ENCODE measurements at regions not wholly inside any gene's neighbourhood (a gene's known extent, or its start where the extent isn't known, plus 50 kb on each side); places are given as distances from the start of the nearest gene placed in this dataset.
"Not testable (repeated sequence)": the region's sequence is repeated elsewhere in the genome, so short reads cannot be mapped to it uniquely, and the experiment has no call there.

DNA sequence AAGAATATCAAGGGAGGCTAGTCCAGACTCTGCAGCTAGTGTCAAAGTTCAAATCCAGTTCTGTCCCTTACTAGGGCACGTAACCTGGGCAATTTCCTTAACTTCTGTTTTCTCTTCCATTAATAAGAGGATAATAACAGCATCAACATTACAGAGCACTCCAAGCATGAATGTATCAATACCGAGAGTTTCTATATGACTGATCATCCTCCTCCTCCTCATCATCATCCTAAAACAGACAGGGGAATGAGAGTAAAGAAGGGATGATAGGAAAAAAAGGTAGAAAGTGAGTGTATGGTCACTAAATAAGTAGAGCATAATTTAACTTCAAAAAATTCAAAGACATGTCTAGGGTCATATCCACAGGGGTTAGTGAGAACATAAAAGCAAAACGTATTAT, 171.4 kb downstream of the NDUFA12 start:
- H3K9me3 ChIP-seq (ENCODE audit: control insufficient read depth, low read depth, low read length), result no peaks in the 10 kb centered on the region
- H3K27me3 ChIP-seq (ENCODE audit: control insufficient read depth, insufficient read depth, low read length), result no peaks in the 10 kb centered on the region
- H3K4me1 ChIP-seq (ENCODE audit: control insufficient read depth, low read depth, low read length), result peaks cover 9% of the 10 kb centered on the region
- no peak overlapping the region for H3K9ac ChIP-seq (ENCODE audit: low read length)
- H3K27ac ChIP-seq (ENCODE audit: low read length), result no peak overlapping the region
- H3K36me3 ChIP-seq (ENCODE audit: control insufficient read depth, low read depth, low read length), result no peaks in the 10 kb centered on the region
- H3K4me3 ChIP-seq (ENCODE audit: low read length), result no peak overlapping the region

DNA sequence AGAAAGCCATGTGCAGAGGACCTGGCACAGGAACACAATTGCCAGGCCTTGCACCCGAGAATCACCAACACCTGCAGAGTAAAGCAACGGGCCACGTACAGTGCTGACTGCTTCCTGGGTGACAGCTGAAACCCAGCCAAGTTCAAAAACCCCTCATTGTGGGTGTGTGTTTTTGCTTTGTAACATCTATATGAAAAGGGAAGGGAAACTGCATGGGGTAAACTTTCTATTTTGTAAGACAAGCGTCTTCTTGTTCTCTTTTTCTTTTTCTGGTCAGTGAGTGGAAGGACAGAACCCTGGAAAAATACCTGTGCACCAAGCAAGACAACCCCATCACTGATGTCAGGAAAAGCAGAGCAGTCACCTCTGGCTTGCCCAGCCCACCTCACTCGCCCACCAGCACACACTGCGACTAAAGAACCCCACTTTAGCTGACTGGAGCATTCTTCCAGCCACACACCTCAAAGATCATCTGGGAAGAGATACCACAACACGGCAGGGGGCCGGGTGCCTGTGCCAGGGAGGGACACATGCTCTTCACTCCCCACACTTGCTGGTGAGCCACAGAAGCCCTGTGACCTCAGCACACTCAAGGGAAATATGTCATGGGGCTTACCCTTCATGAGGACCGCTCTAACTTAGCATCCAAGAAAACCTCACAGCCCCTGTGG, 172.3 kb downstream of the NDUFA12 start:
- no peak overlapping the region for H3K4me3 ChIP-seq (ENCODE audit: low read length)
- peaks cover 9% of the 10 kb centered on the region for H3K4me1 ChIP-seq (ENCODE audit: control insufficient read depth, low read depth, low read length)
- H3K36me3 ChIP-seq (ENCODE audit: control insufficient read depth, low read depth, low read length), result no peaks in the 10 kb centered on the region
- no peaks in the 10 kb centered on the region for H3K9me3 ChIP-seq (ENCODE audit: control insufficient read depth, low read depth, low read length)
- no peak overlapping the region for H3K27ac ChIP-seq (ENCODE audit: low read length)
- no peak overlapping the region for H3K9ac ChIP-seq (ENCODE audit: low read length)
- H3K27me3 ChIP-seq (ENCODE audit: control insufficient read depth, insufficient read depth, low read length), result no peaks in the 10 kb centered on the region

DNA sequence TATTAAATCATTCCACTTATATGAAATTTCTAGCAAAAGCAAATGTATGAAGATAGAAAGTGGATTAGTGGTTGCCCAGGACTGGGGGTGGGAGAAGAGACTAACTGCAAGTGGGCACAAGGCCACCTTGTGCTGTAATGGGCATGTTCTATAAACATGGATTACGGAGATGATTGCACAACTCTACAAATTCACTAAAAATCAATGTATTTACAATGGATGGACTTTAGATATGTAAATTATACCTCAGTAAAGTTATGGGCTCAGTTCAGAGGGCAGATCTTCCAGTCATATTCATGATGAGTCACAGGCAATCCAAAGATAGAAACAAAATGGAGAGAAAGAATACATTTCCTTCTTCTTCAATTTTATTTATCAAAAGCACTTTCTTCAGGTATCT, 173.9 kb downstream of the NDUFA12 start:
- no peak overlapping the region for H3K9ac ChIP-seq (ENCODE audit: low read length)
- no peak overlapping the region for H3K27ac ChIP-seq (ENCODE audit: low read length)
- no peaks in the 10 kb centered on the region for H3K27me3 ChIP-seq (ENCODE audit: control insufficient read depth, insufficient read depth, low read length)
- H3K4me1 ChIP-seq (ENCODE audit: control insufficient read depth, low read depth, low read length), result peaks cover 9% of the 10 kb centered on the region
- no peaks in the 10 kb centered on the region for H3K36me3 ChIP-seq (ENCODE audit: control insufficient read depth, low read depth, low read length)
- no peaks in the 10 kb centered on the region for H3K9me3 ChIP-seq (ENCODE audit: control insufficient read depth, low read depth, low read length)
- H3K4me3 ChIP-seq (ENCODE audit: low read length), result no peak overlapping the region

DNA sequence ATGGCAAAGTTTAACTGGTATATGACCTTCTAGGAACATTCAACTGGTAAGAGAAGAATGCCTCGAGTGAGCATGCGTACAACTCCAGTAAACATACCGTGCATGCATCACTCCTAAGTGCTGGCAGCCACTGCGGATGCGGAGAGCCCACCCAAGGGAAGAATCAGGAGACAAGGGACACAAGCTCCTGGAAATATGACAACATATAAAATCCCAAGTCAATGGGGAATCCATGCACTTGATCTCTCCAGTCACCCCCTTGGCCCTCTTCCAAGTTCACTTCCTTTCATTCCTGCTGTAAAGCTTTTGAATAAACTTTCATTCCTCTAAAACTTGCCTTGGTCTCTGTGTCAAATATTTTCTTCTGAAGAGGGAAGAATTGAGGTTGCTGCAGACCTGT, 168.7 kb upstream of the TMCC3 start:
- Histone ChIP-seq H3K4me1 (ENCODE audit: control insufficient read depth, low read depth, low read length) (peaks cover 13% of the 10 kb centered on the region), H3K9ac (ENCODE audit: low read length) (no peak overlapping the region), H3K27ac (ENCODE audit: low read length) (no peak overlapping the region), H3K9me3 (ENCODE audit: control insufficient read depth, low read depth, low read length) (peaks cover 3% of the 10 kb centered on the region), H3K4me3 (ENCODE audit: low read length) (no peak overlapping the region), H3K27me3 (ENCODE audit: control insufficient read depth, insufficient read depth, low read length) (peaks cover 6% of the 10 kb centered on the region), H3K36me3 (ENCODE audit: control insufficient read depth, low read depth, low read length) (no peaks in the 10 kb centered on the region)

DNA sequence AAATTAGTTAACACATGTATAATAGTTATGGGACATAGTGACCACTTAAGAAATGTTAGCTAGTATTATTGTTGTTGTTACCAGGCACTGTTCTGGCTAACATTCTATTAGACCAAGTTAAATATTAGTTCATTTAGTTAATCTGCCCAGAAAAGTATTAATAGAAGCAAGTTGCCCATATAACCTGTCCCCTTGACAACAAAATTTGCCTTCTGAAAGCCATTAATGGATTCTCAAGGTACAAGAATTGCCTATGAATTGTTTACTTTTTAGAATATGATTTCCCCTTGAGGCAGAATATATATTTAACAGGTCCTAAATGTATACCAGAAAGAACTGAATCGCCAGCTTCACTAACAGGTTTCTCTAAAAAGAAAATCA, 167.3 kb upstream of the TMCC3 start:
- no peak overlapping the region for H3K4me3 ChIP-seq (ENCODE audit: low read length)
- H3K27ac ChIP-seq (ENCODE audit: low read length), result no peak overlapping the region
- H3K9ac ChIP-seq (ENCODE audit: low read length), result no peak overlapping the region
- H3K36me3 ChIP-seq (ENCODE audit: control insufficient read depth, low read depth, low read length), result no peaks in the 10 kb centered on the region
- peaks cover 14% of the 10 kb centered on the region for H3K9me3 ChIP-seq (ENCODE audit: control insufficient read depth, low read depth, low read length)
- H3K4me1 ChIP-seq (ENCODE audit: control insufficient read depth, low read depth, low read length), result peaks cover 13% of the 10 kb centered on the region
- H3K27me3 ChIP-seq (ENCODE audit: control insufficient read depth, insufficient read depth, low read length), result peaks cover 6% of the 10 kb centered on the region

DNA sequence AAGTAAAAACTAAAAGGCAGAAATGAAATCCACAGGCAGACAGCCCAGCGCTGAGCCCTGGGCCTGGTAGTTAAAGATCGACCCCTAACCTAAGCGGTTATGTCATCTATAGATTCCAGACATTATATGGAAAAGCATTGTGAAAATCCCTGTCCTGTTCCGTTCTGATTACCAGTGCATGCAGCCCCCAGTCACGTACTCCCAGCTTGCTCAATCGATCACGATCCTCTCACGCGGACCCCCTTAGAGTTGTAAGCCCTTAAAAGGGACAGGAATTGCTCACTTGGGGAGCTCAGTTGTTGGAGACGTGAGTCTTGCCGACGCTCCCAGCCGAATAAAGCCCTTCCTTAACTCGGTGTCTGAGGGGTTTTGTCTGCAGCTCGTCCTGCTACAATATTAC, 166.8 kb upstream of the TMCC3 start:
- H3K9ac ChIP-seq (ENCODE audit: low read length); H3K27me3 ChIP-seq (ENCODE audit: control insufficient read depth, insufficient read depth, low read length); H3K27ac ChIP-seq (ENCODE audit: low read length); H3K4me3 ChIP-seq (ENCODE audit: low read length); H3K36me3 ChIP-seq (ENCODE audit: control insufficient read depth, low read depth, low read length): not testable (repeated sequence)
- Histone ChIP-seq H3K9me3 (ENCODE audit: control insufficient read depth, low read depth, low read length) (peaks cover 17% of the 10 kb centered on the region), H3K4me1 (ENCODE audit: control insufficient read depth, low read depth, low read length) (peaks cover 13% of the 10 kb centered on the region)

DNA sequence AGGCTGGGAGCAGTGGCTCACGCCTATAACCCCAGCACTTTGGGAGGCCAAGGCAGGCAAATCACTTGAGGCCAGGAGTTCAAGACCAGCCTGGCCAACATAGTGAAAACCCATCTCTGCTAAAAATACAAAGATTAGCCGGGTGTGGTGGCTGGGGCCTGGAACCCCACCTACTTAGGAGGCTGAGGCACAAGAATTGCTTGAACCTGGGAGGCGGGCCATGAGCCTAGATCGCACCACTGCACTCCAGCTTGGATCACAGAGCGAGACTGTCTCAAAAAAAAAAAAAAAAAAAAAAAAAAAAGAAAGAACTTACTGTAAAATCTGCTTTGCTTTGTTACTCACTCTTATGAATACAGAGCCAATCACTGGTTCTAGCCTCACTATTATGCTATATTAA, 166.4 kb upstream of the TMCC3 start:
- not testable (repeated sequence) for H3K27ac ChIP-seq (ENCODE audit: low read length); H3K27me3 ChIP-seq (ENCODE audit: control insufficient read depth, insufficient read depth, low read length); H3K4me3 ChIP-seq (ENCODE audit: low read length); H3K36me3 ChIP-seq (ENCODE audit: control insufficient read depth, low read depth, low read length); H3K9ac ChIP-seq (ENCODE audit: low read length)
- peaks cover 17% of the 10 kb centered on the region for H3K9me3 ChIP-seq (ENCODE audit: control insufficient read depth, low read depth, low read length)
- peaks cover 13% of the 10 kb centered on the region for H3K4me1 ChIP-seq (ENCODE audit: control insufficient read depth, low read depth, low read length)

DNA sequence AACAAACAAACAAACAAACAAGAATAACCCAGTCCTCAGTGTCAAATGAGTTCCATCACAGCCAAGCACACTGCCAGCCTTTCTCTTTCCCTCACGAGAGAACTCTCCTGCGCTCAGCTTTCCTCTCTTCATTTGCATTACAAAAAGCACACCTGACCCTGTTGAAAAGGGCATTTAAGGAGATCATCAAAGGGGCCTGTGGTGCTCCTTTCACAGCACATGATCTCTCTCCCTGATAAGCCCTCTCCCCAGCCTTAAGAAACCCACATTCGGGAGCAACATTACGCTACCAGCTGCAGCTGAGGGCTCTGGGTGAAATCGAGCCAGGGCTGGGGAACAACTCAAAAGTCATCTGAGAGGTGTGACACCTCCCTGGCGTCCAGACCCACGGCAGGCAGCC, 165.6 kb upstream of the TMCC3 start:
- Histone ChIP-seq H3K36me3 (ENCODE audit: control insufficient read depth, low read depth, low read length) (no peaks in the 10 kb centered on the region), H3K9ac (ENCODE audit: low read length) (no peak overlapping the region), H3K27me3 (ENCODE audit: control insufficient read depth, insufficient read depth, low read length) (peaks cover 6% of the 10 kb centered on the region), H3K27ac (ENCODE audit: low read length) (no peak overlapping the region), H3K9me3 (ENCODE audit: control insufficient read depth, low read depth, low read length) (peaks cover 17% of the 10 kb centered on the region), H3K4me3 (ENCODE audit: low read length) (peak overlapping the region; percentile 23), H3K4me1 (ENCODE audit: control insufficient read depth, low read depth, low read length) (peaks cover 13% of the 10 kb centered on the region)

DNA sequence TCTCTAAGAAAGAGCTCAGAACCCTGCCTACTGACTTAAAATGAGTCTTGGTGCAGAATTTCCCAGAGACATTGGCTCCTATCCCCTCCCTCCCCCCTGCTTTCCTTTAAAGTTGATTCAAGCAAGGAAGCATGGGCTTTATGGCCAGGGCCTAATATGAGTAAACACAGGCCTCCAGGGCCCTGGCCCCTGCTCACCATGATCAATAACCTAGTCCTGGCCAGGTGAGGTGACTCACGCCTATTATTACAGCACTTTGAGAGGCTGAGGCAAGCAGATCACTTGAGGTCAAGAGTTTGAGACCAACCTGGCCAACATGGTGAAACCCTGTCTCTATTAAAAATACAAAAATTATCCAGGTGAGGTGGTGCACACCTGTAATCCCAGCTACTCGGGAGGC, 165.1 kb upstream of the TMCC3 start:
- Histone ChIP-seq H3K4me1 (ENCODE audit: control insufficient read depth, low read depth, low read length) (peaks cover 13% of the 10 kb centered on the region), H3K36me3 (ENCODE audit: control insufficient read depth, low read depth, low read length) (no peaks in the 10 kb centered on the region), H3K27me3 (ENCODE audit: control insufficient read depth, insufficient read depth, low read length) (peaks cover 6% of the 10 kb centered on the region), H3K9me3 (ENCODE audit: control insufficient read depth, low read depth, low read length) (peaks cover 17% of the 10 kb centered on the region), H3K27ac (ENCODE audit: low read length) (no peak overlapping the region), H3K9ac (ENCODE audit: low read length) (no peak overlapping the region), H3K4me3 (ENCODE audit: low read length) (peak overlapping the region; percentile 3)

DNA sequence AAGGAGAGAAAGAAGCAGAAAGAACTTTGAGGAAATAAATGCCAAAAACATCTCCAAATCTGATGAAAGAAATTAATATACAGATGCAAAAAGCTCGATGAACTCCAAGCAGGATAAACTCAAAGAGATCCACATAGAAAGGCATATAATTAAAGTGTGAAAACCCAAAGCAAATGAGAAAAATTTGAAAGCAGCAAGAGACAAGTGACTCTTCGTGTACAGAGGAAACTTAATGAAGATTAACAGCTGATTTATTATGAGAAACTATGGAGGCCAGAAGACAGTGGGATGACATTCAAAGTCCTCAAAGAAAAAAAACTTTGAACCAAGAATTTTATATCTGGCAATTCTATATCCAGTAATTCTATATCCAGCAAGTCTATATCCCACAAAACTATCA, 163.0 kb upstream of the TMCC3 start:
- peaks cover 13% of the 10 kb centered on the region for H3K4me1 ChIP-seq (ENCODE audit: control insufficient read depth, low read depth, low read length)
- no peaks in the 10 kb centered on the region for H3K36me3 ChIP-seq (ENCODE audit: control insufficient read depth, low read depth, low read length)
- H3K4me3 ChIP-seq (ENCODE audit: low read length), result no peak overlapping the region
- peaks cover 6% of the 10 kb centered on the region for H3K27me3 ChIP-seq (ENCODE audit: control insufficient read depth, insufficient read depth, low read length)
- H3K27ac ChIP-seq (ENCODE audit: low read length), result no peak overlapping the region
- H3K9me3 ChIP-seq (ENCODE audit: control insufficient read depth, low read depth, low read length), result peaks cover 17% of the 10 kb centered on the region
- H3K9ac ChIP-seq (ENCODE audit: low read length), result no peak overlapping the region

DNA sequence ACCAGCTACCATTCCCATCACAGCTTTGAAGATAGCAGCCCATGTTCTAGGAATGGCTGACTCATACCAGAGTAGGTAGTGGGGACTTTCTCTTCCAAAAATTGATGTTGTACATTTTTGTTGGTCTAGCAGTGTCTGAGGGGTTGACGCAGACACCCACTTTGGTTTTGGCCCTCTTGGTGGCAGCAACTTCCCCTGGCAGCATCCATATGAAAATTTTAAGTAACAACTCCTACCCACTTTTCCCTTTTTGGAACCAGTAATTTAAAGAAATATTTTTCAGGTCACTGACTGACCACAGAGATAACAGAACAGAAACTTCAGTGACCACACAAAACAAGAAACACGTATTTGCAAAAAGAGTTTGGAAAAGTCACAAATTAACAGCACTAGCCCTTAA, 162.0 kb upstream of the TMCC3 start:
- Histone ChIP-seq H3K4me1 (ENCODE audit: control insufficient read depth, low read depth, low read length) (peaks cover 13% of the 10 kb centered on the region), H3K9ac (ENCODE audit: low read length) (no peak overlapping the region), H3K27ac (ENCODE audit: low read length) (no peak overlapping the region), H3K9me3 (ENCODE audit: control insufficient read depth, low read depth, low read length) (peaks cover 17% of the 10 kb centered on the region), H3K27me3 (ENCODE audit: control insufficient read depth, insufficient read depth, low read length) (peaks cover 6% of the 10 kb centered on the region), H3K4me3 (ENCODE audit: low read length) (no peak overlapping the region), H3K36me3 (ENCODE audit: control insufficient read depth, low read depth, low read length) (no peaks in the 10 kb centered on the region)

DNA sequence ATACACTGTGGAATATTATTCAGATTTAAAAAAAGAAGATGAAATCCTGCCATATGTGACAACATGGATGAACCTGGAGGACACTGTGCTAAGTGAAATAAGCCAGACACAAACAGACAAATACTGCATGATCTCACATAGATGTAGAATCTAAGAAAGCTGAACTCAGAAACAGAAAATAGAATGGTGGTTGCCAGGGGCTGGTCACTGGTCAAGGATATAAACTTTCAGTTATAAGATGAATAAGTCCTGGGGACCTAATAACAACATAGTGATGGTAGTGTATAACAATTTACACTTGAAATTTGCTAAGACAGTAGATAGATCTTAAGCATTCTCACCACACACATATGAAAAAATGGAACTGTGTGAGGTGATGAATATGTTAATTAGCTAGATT, 161.3 kb upstream of the TMCC3 start:
- H3K27ac ChIP-seq (ENCODE audit: low read length), result no peak overlapping the region
- H3K36me3 ChIP-seq (ENCODE audit: control insufficient read depth, low read depth, low read length), result no peaks in the 10 kb centered on the region
- peaks cover 17% of the 10 kb centered on the region for H3K9me3 ChIP-seq (ENCODE audit: control insufficient read depth, low read depth, low read length)
- no peak overlapping the region for H3K4me3 ChIP-seq (ENCODE audit: low read length)
- peaks cover 11% of the 10 kb centered on the region for H3K4me1 ChIP-seq (ENCODE audit: control insufficient read depth, low read depth, low read length)
- no peak overlapping the region for H3K9ac ChIP-seq (ENCODE audit: low read length)
- H3K27me3 ChIP-seq (ENCODE audit: control insufficient read depth, insufficient read depth, low read length), result peaks cover 6% of the 10 kb centered on the region

All from iPS-18a (cell line).